K562 (cell line): ENCODE measurements at regions not wholly inside any gene's neighbourhood (a gene's known extent, or its start where the extent isn't known, plus 50 kb on each side); places are given as distances from the start of the nearest gene placed in this dataset.

Source experiments
- DDX20 ChIP-seq: fragments of 450-650 bp; IDR thresholded peaks from 2 replicates; pipeline ENCODE4 v1.6.1; 2016; ENCODE audit warnings: missing genetic modification characterization, low read depth, mild to moderate bottlenecking, missing compliant biosample characterization, moderate library complexity
- ETV6 ChIP-seq, 3 experiments: fragments of 150-350 bp in 1 of 3; sonication (generic) in 1 of 3; formaldehyde crosslinking in 1 of 3; IDR thresholded peaks; 2 replicates each; pipeline versions ENCODE4 v1.6.1 to v1.8.0; 2014 to 2022; ENCODE audit warnings: borderline replicate concordance in 2 of 3, low read depth in 2 of 3, antibody characterized with exemption in 1 of 3, low read length in 1 of 3, mild to moderate bottlenecking in 1 of 3, missing genetic modification reagents in 1 of 3
- FUS ChIP-seq: fragments of 200-400 bp; formaldehyde crosslinking; optimal IDR thresholded peaks from 2 replicates; pipeline ENCODE3; 2017; ENCODE audit warnings: low read depth, low read length
- HMG20A ChIP-seq: fragments of 450-650 bp; formaldehyde crosslinking; conservative IDR thresholded peaks from 2 replicates; pipeline ENCODE4 v1.4.0; 2020; ENCODE audit warnings: mild to moderate bottlenecking, mixed read lengths
- KLF6 ChIP-seq: fragments of 250-450 bp; sonication (Bioruptor Pico); IDR thresholded peaks from 2 replicates; pipeline ENCODE4 v1.4.0; 2020; ENCODE audit warnings: mild to moderate bottlenecking, moderate library complexity, borderline replicate concordance
- MCM2 ChIP-seq: fragments of 450-650 bp; IDR thresholded peaks from 2 replicates; pipeline ENCODE4 v1.6.1; 2017; ENCODE audit warnings: low read depth, mild to moderate bottlenecking
- NFRKB ChIP-seq: fragments of 450-650 bp; IDR thresholded peaks from 2 replicates; pipeline ENCODE4 v1.6.1; 2016; ENCODE audit warnings: low read depth
- POLR3G ChIP-seq: IDR thresholded peaks from 2 replicates; pipeline ENCODE4 v1.6.1; 2011; ENCODE audit not compliant: insufficient read length, insufficient replicate concordance; ENCODE audit errors: extremely low read depth
- PREB ChIP-seq: sonication (generic); formaldehyde crosslinking; IDR thresholded peaks from 2 replicates; pipeline ENCODE4 v1.8.1; 2023; ENCODE audit warnings: mild to moderate bottlenecking, missing genetic modification reagents
- REST ChIP-seq, 2 experiments: fragments of 450-650 bp; formaldehyde crosslinking in 1 of 2; IDR thresholded peaks; 2 replicates each; pipeline versions ENCODE4 v1.4.0 to v1.6.1; 2014 to 2020; ENCODE audit warnings: mild to moderate bottlenecking in 2 of 2, borderline replicate concordance in 1 of 2, low read depth in 1 of 2
- RFX7 ChIP-seq: fragments of 250-450 bp; sonication (Bioruptor Pico); IDR thresholded peaks from 2 replicates; pipeline ENCODE4 v1.5.1; 2021; ENCODE audit warnings: mild to moderate bottlenecking
- SMARCB1 ChIP-seq: IDR thresholded peaks from 2 replicates; pipeline ENCODE4 v1.6.1; 2011; ENCODE audit warnings: improper control_type of control experiment, low read depth; ENCODE audit not compliant: insufficient read length
- THAP7 ChIP-seq: fragments of 250-450 bp; sonication (Bioruptor Pico); IDR thresholded peaks from 2 replicates; pipeline ENCODE4 v1.5.0; 2021
- TRIM28 ChIP-seq: fragments of 450-650 bp; IDR thresholded peaks from 2 replicates; pipeline ENCODE4 v1.6.1; 2017
- ZNF140 ChIP-seq: fragments of 250-450 bp; sonication (Bioruptor Pico); IDR thresholded peaks from 2 replicates; pipeline ENCODE4 v1.8.0; 2021; ENCODE audit warnings: moderate library complexity, mild to moderate bottlenecking, inconsistent platforms

GRCh38 chr7:156402255-156402654 lies 238.3 kb upstream of the RNF32 start (continued):
- TF ChIP-seq PREB (CRISPR knock-in tag) (no peak), SMARCB1 (no peak), POLR3G (no peak), FUS (no peak), RFX7 (no peak), MCM2 (no peak), ETV6 (IDR thresholded peaks at IDR 0.05; ENCODE audit: borderline replicate concordance in 1 of 2, low read depth in 2 of 2, low read length in 1 of 2) (no peak), ETV6 (CRISPR knock-in tag; IDR thresholded peaks at IDR 0.05; ENCODE audit: borderline replicate concordance) (no peak), REST (IDR thresholded peaks at IDR 0.05; ENCODE audit: borderline replicate concordance) (no peak), REST (CRISPR knock-in tag; IDR thresholded peaks at IDR 0.05; ENCODE audit: low read depth) (0 out of 2 replicates have a peak, but pooled peaks have one; percentile 5), DDX20 (tag) (no peak), ZNF140 (no peak), TRIM28 (no peak), KLF6 (CRISPR knock-in tag) (peak; percentile 85; the same call in 1 of the 2 replicates), HMG20A (CRISPR knock-in tag) (no peak), NFRKB (peak; percentile 93), THAP7 (CRISPR knock-in tag) (peak; percentile 98)
